22Rv1 (cell line): ENCODE measurements at regions not wholly inside any gene's neighbourhood (a gene's known extent, or its start where the extent isn't known, plus 50 kb on each side); places are given as distances from the start of the nearest gene placed in this dataset.

Source experiments
- CTCF ChIP-seq: fragments of 450-650 bp; IDR thresholded peaks from 2 replicates; pipeline ENCODE4 v1.5.1; 2017; ENCODE audit warnings: mild to moderate bottlenecking
- ZFX ChIP-seq: fragments of 450-650 bp; IDR thresholded peaks from 2 replicates; pipeline ENCODE4 v1.6.1; 2017; ENCODE audit warnings: antibody characterized with exemption, borderline replicate concordance

- TF ChIP-seq CTCF (no peak), ZFX (no peak)
Measured at GRCh38 chr11:42058794-42059193, 599.3 kb upstream of the LRRC4C start.
